ENCODE measurements at regions not wholly inside any gene's neighbourhood (a gene's known extent, or its start where the extent isn't known, plus 50 kb on each side); places are given as distances from the start of the nearest gene placed in this dataset.

- TF ChIP-seq CTCF (IDR thresholded peaks at IDR 0.05; ENCODE audit: insufficient read depth, low read length, poor library complexity, severe bottlenecking) (no peak), EZH2phosphoT487 (conservative IDR thresholded peaks at IDR 0.05; ENCODE audit: low read length) (no peak)
Observed at GRCh38 chr6:18712595-18712994, 325.4 kb downstream of the RNF144B start.
